ENCODE measurements at regions not wholly inside any gene's neighbourhood (a gene's known extent, or its start where the extent isn't known, plus 50 kb on each side); places are given as distances from the start of the nearest gene placed in this dataset.

- H3K4me3 ChIP-seq, result no peak overlapping the region
- TF ChIP-seq POLR2A (IDR thresholded peaks at IDR 0.05), result no peak
- TF ChIP-seq CTCF (IDR thresholded peaks at IDR 0.05), result no peak
- TF ChIP-seq POLR2AphosphoS5 (IDR thresholded peaks at IDR 0.05), result no peak
- H3K27ac ChIP-seq, result no peak overlapping the region
- H3K27me3 ChIP-seq, result peaks cover 0 to 37% of the 10 kb centered on the region in 2 donors
- no peak for DNase-seq (ENCODE audit: low spot score in 2 of 2)
- H3K4me1 ChIP-seq, result no peaks in the 10 kb centered on the region
- no peaks in the 10 kb centered on the region for H3K36me3 ChIP-seq
- H3K9me3 ChIP-seq, result no peaks in the 10 kb centered on the region
- intact Hi-C loops (cut with DNase I; ENCODE audit: low total_unique reads), result no loop called here
Measured at GRCh38 chr10:130895161-130895560, 416.4 kb downstream of the TCERG1L start.

DNA sequence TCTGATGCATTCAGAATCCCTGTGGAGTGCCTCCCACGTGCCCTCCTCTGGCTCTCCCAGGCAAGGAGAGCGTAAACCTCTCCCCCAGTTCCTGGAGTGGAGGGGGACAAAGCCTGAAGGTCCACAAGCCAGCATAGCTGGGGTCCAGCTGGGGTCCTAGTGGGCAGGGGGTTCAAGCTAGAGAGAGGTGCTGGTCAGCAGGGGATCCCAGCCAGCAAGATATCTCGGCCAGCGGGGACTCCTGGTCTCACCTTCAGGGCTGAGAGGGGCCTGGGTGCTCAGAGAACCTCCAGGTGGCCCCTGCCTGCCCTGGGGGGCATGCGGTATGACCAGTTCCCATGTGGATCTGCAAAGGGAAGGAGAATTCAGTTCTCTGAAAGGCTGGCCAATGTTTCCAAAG lies 413.7 kb downstream of the TCERG1L start:
- no peak for DNase-seq (ENCODE audit: low spot score in 2 of 2)
- H3K27ac ChIP-seq, result no peak overlapping the region
- no peak overlapping the region for H3K4me3 ChIP-seq
- TF ChIP-seq POLR2AphosphoS5 (IDR thresholded peaks at IDR 0.05), result no peak
- no peak for TF ChIP-seq CTCF (IDR thresholded peaks at IDR 0.05)
- TF ChIP-seq POLR2A (IDR thresholded peaks at IDR 0.05), result no peak
- H3K4me1 ChIP-seq, result no peaks in the 10 kb centered on the region
- no peaks in the 10 kb centered on the region for H3K36me3 ChIP-seq
- H3K9me3 ChIP-seq, result no peaks in the 10 kb centered on the region
- intact Hi-C loops (cut with DNase I; ENCODE audit: low total_unique reads), result no loop called here
- H3K27me3 ChIP-seq, result peaks cover 0 to 41% of the 10 kb centered on the region in 2 donors

- intact Hi-C loops (cut with DNase I; ENCODE audit: low total_unique reads), result no loop called here
- TF ChIP-seq POLR2AphosphoS5 (IDR thresholded peaks at IDR 0.05) (no peak), CTCF (IDR thresholded peaks at IDR 0.05) (no peak), POLR2A (IDR thresholded peaks at IDR 0.05) (no peak)
- H3K36me3 ChIP-seq, result no peaks in the 10 kb centered on the region
- no peak overlapping the region for H3K27ac ChIP-seq
- H3K4me1 ChIP-seq, result no peaks in the 10 kb centered on the region
- H3K27me3 ChIP-seq, result peaks cover 0 to 37% of the 10 kb centered on the region in 2 donors
- no peak overlapping the region for H3K4me3 ChIP-seq
- H3K9me3 ChIP-seq, result no peaks in the 10 kb centered on the region
- DNase-seq (ENCODE audit: low spot score in 2 of 2), result no peak
Measured at GRCh38 chr10:130898381-130898780, 413.1 kb downstream of the TCERG1L start.

DNA sequence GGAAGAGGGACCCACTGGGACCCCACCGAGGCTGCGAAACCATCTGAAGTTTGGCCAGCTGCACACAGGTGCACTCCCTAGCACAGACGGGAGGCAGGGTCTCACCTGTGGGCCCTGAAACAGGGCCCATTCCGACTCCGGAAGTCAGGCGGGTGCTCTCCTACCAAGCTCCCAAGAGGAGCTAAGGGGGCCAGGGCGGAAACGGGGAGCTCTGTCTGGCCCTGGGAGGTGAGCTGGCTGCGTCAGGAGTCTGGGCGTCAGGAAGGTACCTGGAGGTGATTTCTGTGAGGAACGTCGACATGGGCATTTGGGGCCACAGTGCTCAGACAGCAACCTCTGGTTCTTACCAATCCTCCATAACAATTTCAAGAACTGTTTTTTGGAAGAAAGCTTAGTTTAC lies 411.7 kb downstream of the TCERG1L start:
- H3K27ac ChIP-seq, result no peak overlapping the region
- no peaks in the 10 kb centered on the region for H3K9me3 ChIP-seq
- H3K27me3 ChIP-seq, result peaks cover 0 to 36% of the 10 kb centered on the region in 2 donors
- TF ChIP-seq POLR2A (IDR thresholded peaks at IDR 0.05) (no peak), POLR2AphosphoS5 (IDR thresholded peaks at IDR 0.05) (no peak), CTCF (IDR thresholded peaks at IDR 0.05) (no peak)
- no peak overlapping the region for H3K4me3 ChIP-seq
- H3K36me3 ChIP-seq, result no peaks in the 10 kb centered on the region
- H3K4me1 ChIP-seq, result no peaks in the 10 kb centered on the region
- no peak for DNase-seq (ENCODE audit: low spot score in 2 of 2)
- intact Hi-C loops (cut with DNase I; ENCODE audit: low total_unique reads), result no loop called here

DNA sequence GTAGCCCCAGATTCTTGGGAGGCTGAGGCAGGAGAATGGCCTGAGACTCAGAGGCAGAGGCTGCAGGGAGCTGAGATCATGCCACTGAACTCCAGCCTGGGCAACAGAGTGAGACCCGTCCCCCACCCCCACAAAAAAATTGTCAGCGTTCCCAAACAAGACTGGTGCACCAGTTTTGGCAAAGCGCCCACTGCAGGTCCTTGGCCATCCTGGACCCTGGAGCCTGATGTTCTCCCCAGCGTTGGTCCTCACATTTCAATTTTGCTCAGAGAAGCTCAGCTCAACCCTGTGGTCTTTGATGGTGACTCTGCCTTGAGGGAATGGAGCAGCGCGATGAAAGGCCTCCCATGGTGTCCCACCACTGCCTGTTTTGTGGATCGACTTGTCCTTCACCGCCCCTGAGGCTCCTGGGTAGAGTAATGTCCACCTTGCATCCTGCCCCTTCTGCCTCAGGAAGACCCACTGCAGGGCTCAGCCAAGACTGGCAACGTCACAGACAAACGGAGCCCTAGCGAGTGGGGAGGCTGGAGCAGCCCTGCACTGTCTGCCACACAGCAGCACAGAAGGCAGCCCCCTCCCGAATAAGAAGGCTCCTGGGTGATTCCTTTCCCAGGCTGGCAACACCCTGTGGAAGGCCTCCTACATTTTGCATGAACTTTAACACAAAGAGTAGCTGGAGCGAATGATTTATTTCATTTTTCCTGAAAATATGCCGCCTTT lies 410.9 kb downstream of the TCERG1L start:
- intact Hi-C loops (cut with DNase I; ENCODE audit: low total_unique reads), result no loop called here
- H3K4me3 ChIP-seq, result no peak overlapping the region
- H3K27ac ChIP-seq, result no peak overlapping the region
- H3K4me1 ChIP-seq, result no peaks in the 10 kb centered on the region
- no peaks in the 10 kb centered on the region for H3K9me3 ChIP-seq
- no peaks in the 10 kb centered on the region for H3K36me3 ChIP-seq
- no peak for DNase-seq (ENCODE audit: low spot score in 2 of 2)
- peaks cover 0 to 32% of the 10 kb centered on the region in 2 donors for H3K27me3 ChIP-seq
- TF ChIP-seq POLR2A (IDR thresholded peaks at IDR 0.05), result no peak
- TF ChIP-seq CTCF (IDR thresholded peaks at IDR 0.05), result no peak
- no peak for TF ChIP-seq POLR2AphosphoS5 (IDR thresholded peaks at IDR 0.05)
